ENCODE measurements at regions not wholly inside any gene's neighbourhood (a gene's known extent, or its start where the extent isn't known, plus 50 kb on each side); places are given as distances from the start of the nearest gene placed in this dataset.
"Not testable (repeated sequence)": the region's sequence is repeated elsewhere in the genome, so short reads cannot be mapped to it uniquely, and the experiment has no call there.

GRCh38 chr5:68060382-68060781 is 155.2 kb upstream of the PIK3R1 start:
- H3K27me3 ChIP-seq (ENCODE audit: control insufficient read depth in 1 of 2, insufficient read depth in 2 of 2, low read length in 2 of 2): no peaks in the 10 kb centered on the region
- H3K4me1 ChIP-seq (ENCODE audit: insufficient read depth, low read length): no peaks in the 10 kb centered on the region
- H3K27ac ChIP-seq (ENCODE audit: low read depth, low read length): no peak overlapping the region
- H3K4me3 ChIP-seq (ENCODE audit: low read depth in 1 of 2, low read length in 2 of 2): no peak overlapping the region
- H3K9me3 ChIP-seq (ENCODE audit: low read length): no peaks in the 10 kb centered on the region
- H3K9ac ChIP-seq (ENCODE audit: low read length): no peak overlapping the region
- H3K36me3 ChIP-seq (ENCODE audit: insufficient read depth, low read length): no peaks in the 10 kb centered on the region

DNA sequence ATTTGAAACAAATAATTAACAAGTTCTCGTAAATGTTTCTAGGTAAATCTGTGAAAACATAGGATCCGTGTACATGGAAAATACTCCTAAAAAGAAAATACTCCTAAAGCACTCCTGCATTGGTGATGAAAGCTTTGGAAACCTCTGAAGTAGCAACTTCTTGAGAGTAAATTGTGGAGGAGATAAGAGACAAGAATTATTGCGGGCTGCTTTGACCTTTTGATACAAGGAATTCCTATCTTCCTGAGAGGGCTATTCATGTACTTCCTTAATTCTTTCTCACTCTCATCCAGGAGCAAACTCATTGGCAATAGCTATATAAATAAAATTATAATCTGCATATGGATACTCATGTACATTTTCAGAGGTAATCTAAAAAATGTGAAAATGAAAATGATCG is 158.4 kb upstream of the PIK3R1 start:
- H3K27ac ChIP-seq (ENCODE audit: low read depth, low read length): no peak overlapping the region
- H3K36me3 ChIP-seq (ENCODE audit: insufficient read depth, low read length): no peaks in the 10 kb centered on the region
- no peaks in the 10 kb centered on the region for H3K27me3 ChIP-seq (ENCODE audit: control insufficient read depth in 1 of 2, insufficient read depth in 2 of 2, low read length in 2 of 2)
- H3K9me3 ChIP-seq (ENCODE audit: low read length): no peaks in the 10 kb centered on the region
- no peak overlapping the region for H3K9ac ChIP-seq (ENCODE audit: low read length)
- H3K4me1 ChIP-seq (ENCODE audit: insufficient read depth, low read length): no peaks in the 10 kb centered on the region
- no peak overlapping the region for H3K4me3 ChIP-seq (ENCODE audit: low read depth in 1 of 2, low read length in 2 of 2)

- Histone ChIP-seq H3K9ac (ENCODE audit: low read length) (no peak overlapping the region), H3K36me3 (ENCODE audit: insufficient read depth, low read length) (no peaks in the 10 kb centered on the region), H3K4me3 (ENCODE audit: low read depth in 1 of 2, low read length in 2 of 2) (no peak overlapping the region), H3K9me3 (ENCODE audit: low read length) (no peaks in the 10 kb centered on the region), H3K4me1 (ENCODE audit: insufficient read depth, low read length) (no peaks in the 10 kb centered on the region), H3K27ac (ENCODE audit: low read depth, low read length) (no peak overlapping the region), H3K27me3 (ENCODE audit: control insufficient read depth in 1 of 2, insufficient read depth in 2 of 2, low read length in 2 of 2) (no peaks in the 10 kb centered on the region)
These were observed 159.9 kb upstream of the PIK3R1 start for GRCh38 chr5:68055686-68056085.

DNA sequence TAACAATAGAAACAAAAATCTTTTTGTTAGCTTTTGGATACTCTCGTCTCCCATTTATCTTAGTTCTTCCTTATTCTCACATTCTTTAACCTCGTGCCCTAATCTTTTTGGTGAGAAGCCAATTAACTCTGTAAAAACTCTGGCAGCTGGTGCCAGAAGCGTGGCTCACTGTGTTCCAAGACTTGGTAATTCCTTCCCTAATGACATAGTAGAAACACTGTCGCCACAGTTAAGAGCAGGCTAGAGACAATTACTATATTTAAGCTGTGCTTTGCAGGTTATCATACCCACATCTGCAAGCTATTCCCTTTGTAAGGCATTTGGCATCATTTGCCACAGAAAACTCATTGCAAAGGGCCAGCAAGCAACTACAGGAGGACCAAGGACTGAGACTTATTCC is 160.9 kb upstream of the PIK3R1 start:
- Histone ChIP-seq H3K27ac (ENCODE audit: low read depth, low read length) (no peak overlapping the region), H3K27me3 (ENCODE audit: control insufficient read depth in 1 of 2, insufficient read depth in 2 of 2, low read length in 2 of 2) (no peaks in the 10 kb centered on the region), H3K9me3 (ENCODE audit: low read length) (no peaks in the 10 kb centered on the region), H3K4me3 (ENCODE audit: low read depth in 1 of 2, low read length in 2 of 2) (no peak overlapping the region), H3K9ac (ENCODE audit: low read length) (no peak overlapping the region), H3K36me3 (ENCODE audit: insufficient read depth, low read length) (no peaks in the 10 kb centered on the region), H3K4me1 (ENCODE audit: insufficient read depth, low read length) (no peaks in the 10 kb centered on the region)

DNA sequence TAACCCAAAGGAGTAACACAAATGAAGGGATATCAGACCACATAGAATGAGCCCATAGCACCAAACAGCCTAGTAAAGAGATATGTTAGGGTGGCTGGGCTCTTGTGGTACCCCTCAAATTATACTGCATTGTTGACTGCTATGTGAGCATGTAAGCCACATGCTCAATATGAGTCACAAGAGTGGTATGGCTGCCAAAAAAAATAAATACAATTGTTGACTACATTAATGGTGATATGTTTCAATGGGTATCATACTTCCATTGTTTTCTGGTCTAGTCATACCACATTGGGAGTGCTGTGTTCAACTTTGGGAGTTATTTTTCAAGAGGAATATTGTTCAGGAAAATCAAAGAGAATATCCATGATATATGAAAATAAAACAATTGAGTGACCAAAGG is 162.4 kb upstream of the PIK3R1 start:
- Histone ChIP-seq H3K27me3 (ENCODE audit: control insufficient read depth in 1 of 2, insufficient read depth in 2 of 2, low read length in 2 of 2) (no peaks in the 10 kb centered on the region), H3K36me3 (ENCODE audit: insufficient read depth, low read length) (no peaks in the 10 kb centered on the region), H3K27ac (ENCODE audit: low read depth, low read length) (no peak overlapping the region), H3K9me3 (ENCODE audit: low read length) (no peaks in the 10 kb centered on the region), H3K4me1 (ENCODE audit: insufficient read depth, low read length) (no peaks in the 10 kb centered on the region), H3K4me3 (ENCODE audit: low read depth in 1 of 2, low read length in 2 of 2) (no peak overlapping the region), H3K9ac (ENCODE audit: low read length) (no peak overlapping the region)

DNA sequence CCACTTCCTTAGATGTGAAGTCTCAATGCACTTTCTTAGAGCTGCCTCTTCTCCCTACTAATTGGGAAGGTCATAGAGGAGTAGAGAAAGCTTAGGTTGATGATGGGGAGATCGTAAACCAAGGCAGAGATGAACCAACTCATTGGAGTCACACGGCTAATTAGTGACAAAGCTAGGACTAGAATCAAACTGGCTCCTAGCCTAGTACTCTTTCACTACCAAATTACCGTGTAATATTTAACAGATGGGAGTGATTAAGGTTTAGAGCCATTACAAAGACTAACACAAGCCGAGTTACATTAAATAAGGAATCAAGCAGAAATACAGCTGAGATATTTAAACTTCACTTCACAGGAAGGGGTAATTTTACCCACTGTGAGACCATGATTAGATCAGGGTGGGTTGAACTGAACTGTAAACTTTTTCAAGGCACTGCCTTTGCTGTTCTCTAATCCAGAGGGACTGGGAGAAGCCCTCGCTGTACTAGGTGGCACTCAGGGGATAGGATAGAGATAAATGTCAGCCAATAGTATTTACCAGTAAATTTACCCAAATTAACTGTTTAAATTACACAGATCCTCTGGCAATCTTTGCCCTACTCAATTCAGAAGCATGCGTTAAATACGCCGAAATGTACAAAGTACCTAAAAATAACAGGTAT is 166.4 kb upstream of the PIK3R1 start:
- no peaks in the 10 kb centered on the region for H3K9me3 ChIP-seq (ENCODE audit: low read length)
- no peak overlapping the region for H3K4me3 ChIP-seq (ENCODE audit: low read depth in 1 of 2, low read length in 2 of 2)
- no peak overlapping the region for H3K9ac ChIP-seq (ENCODE audit: low read length)
- no peaks in the 10 kb centered on the region for H3K27me3 ChIP-seq (ENCODE audit: control insufficient read depth in 1 of 2, insufficient read depth in 2 of 2, low read length in 2 of 2)
- no peaks in the 10 kb centered on the region for H3K4me1 ChIP-seq (ENCODE audit: insufficient read depth, low read length)
- no peaks in the 10 kb centered on the region for H3K36me3 ChIP-seq (ENCODE audit: insufficient read depth, low read length)
- H3K27ac ChIP-seq (ENCODE audit: low read depth, low read length): no peak overlapping the region

GRCh38 chr5:68048516-68048915 is 167.0 kb upstream of the PIK3R1 start:
- no peaks in the 10 kb centered on the region for H3K4me1 ChIP-seq (ENCODE audit: insufficient read depth, low read length)
- H3K27me3 ChIP-seq (ENCODE audit: control insufficient read depth in 1 of 2, insufficient read depth in 2 of 2, low read length in 2 of 2): no peaks in the 10 kb centered on the region

GRCh38 chr5:68048054-68048453 is 167.5 kb upstream of the PIK3R1 start:
- not testable (repeated sequence) for H3K27ac ChIP-seq (ENCODE audit: low read depth, low read length); H3K9me3 ChIP-seq (ENCODE audit: low read length); H3K9ac ChIP-seq (ENCODE audit: low read length); H3K36me3 ChIP-seq (ENCODE audit: insufficient read depth, low read length); H3K4me3 ChIP-seq (ENCODE audit: low read depth in 1 of 2, low read length in 2 of 2); H3K4me1 ChIP-seq (ENCODE audit: insufficient read depth, low read length); H3K27me3 ChIP-seq (ENCODE audit: control insufficient read depth in 1 of 2, insufficient read depth in 2 of 2, low read length in 2 of 2)

More at GRCh38 chr5:68048516-68048915, 167.0 kb upstream of the PIK3R1 start:
- H3K9ac ChIP-seq (ENCODE audit: low read length): no peak overlapping the region
- no peak overlapping the region for H3K4me3 ChIP-seq (ENCODE audit: low read depth in 1 of 2, low read length in 2 of 2)
- no peaks in the 10 kb centered on the region for H3K36me3 ChIP-seq (ENCODE audit: insufficient read depth, low read length)
- no peaks in the 10 kb centered on the region for H3K9me3 ChIP-seq (ENCODE audit: low read length)
- H3K27ac ChIP-seq (ENCODE audit: low read depth, low read length): no peak overlapping the region

GRCh38 chr5:68047035-68047434 is 168.5 kb upstream of the PIK3R1 start:
- no peak overlapping the region for H3K27ac ChIP-seq (ENCODE audit: low read depth, low read length)
- H3K4me1 ChIP-seq (ENCODE audit: insufficient read depth, low read length): no peaks in the 10 kb centered on the region

DNA sequence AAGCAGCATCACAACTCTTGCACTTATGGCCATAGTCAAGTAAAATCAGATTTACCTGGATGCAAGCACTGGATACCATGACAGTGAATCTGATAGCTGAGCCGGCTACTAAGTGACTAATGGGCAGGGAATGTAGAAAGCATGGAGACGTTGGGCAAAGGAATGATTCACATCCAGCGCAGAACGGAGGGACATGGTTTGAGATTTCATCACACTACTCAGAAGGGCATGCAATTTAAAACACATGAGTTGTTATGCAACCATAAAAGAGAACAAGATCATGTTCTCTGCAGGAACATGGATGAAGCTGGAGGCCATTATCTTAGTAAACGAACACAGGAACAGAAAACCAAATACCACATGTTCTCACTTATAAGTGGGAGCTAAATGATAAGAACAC is 169.1 kb upstream of the PIK3R1 start:
- Histone ChIP-seq H3K27me3 (ENCODE audit: control insufficient read depth in 1 of 2, insufficient read depth in 2 of 2, low read length in 2 of 2) (no peaks in the 10 kb centered on the region), H3K9me3 (ENCODE audit: low read length) (no peaks in the 10 kb centered on the region), H3K27ac (ENCODE audit: low read depth, low read length) (no peak overlapping the region), H3K4me3 (ENCODE audit: low read depth in 1 of 2, low read length in 2 of 2) (no peak overlapping the region), H3K36me3 (ENCODE audit: insufficient read depth, low read length) (no peaks in the 10 kb centered on the region), H3K4me1 (ENCODE audit: insufficient read depth, low read length) (no peaks in the 10 kb centered on the region), H3K9ac (ENCODE audit: low read length) (no peak overlapping the region)

More at GRCh38 chr5:68047035-68047434, 168.5 kb upstream of the PIK3R1 start:
- Histone ChIP-seq H3K9me3 (ENCODE audit: low read length) (no peaks in the 10 kb centered on the region), H3K9ac (ENCODE audit: low read length) (no peak overlapping the region), H3K27me3 (ENCODE audit: control insufficient read depth in 1 of 2, insufficient read depth in 2 of 2, low read length in 2 of 2) (no peaks in the 10 kb centered on the region), H3K4me3 (ENCODE audit: low read depth in 1 of 2, low read length in 2 of 2) (no peak overlapping the region), H3K36me3 (ENCODE audit: insufficient read depth, low read length) (no peaks in the 10 kb centered on the region)

GRCh38 chr5:68041293-68041692 is 174.3 kb upstream of the PIK3R1 start:
- Histone ChIP-seq H3K27ac (ENCODE audit: low read depth, low read length) (no peak overlapping the region), H3K27me3 (ENCODE audit: control insufficient read depth in 1 of 2, insufficient read depth in 2 of 2, low read length in 2 of 2) (no peaks in the 10 kb centered on the region), H3K4me3 (ENCODE audit: low read depth in 1 of 2, low read length in 2 of 2) (no peak overlapping the region), H3K4me1 (ENCODE audit: insufficient read depth, low read length) (no peaks in the 10 kb centered on the region), H3K9me3 (ENCODE audit: low read length) (no peaks in the 10 kb centered on the region), H3K36me3 (ENCODE audit: insufficient read depth, low read length) (no peaks in the 10 kb centered on the region), H3K9ac (ENCODE audit: low read length) (no peak overlapping the region)

GRCh38 chr5:68037546-68037945 is 178.0 kb upstream of the PIK3R1 start:
- Histone ChIP-seq H3K36me3 (ENCODE audit: insufficient read depth, low read length) (no peaks in the 10 kb centered on the region), H3K27ac (ENCODE audit: low read depth, low read length) (no peak overlapping the region), H3K4me1 (ENCODE audit: insufficient read depth, low read length) (peaks cover 18% of the 10 kb centered on the region), H3K4me3 (ENCODE audit: low read depth in 1 of 2, low read length in 2 of 2) (no peak overlapping the region), H3K9ac (ENCODE audit: low read length) (no peak overlapping the region), H3K27me3 (ENCODE audit: control insufficient read depth in 1 of 2, insufficient read depth in 2 of 2, low read length in 2 of 2) (no peaks in the 10 kb centered on the region), H3K9me3 (ENCODE audit: low read length) (no peaks in the 10 kb centered on the region)

All from muscle layer of colon (tissue), 2 donors.